Kidney epithelial cell (primary cell): ENCODE measurements at regions not wholly inside any gene's neighbourhood (a gene's known extent, or its start where the extent isn't known, plus 50 kb on each side); places are given as distances from the start of the nearest gene placed in this dataset.

Source experiments
- DNase-seq: peaks from one replicate; pipeline ENCODE4 v3.0.0-alpha.2; 2010; ENCODE audit warnings: low read depth
- H3K27me3 ChIP-seq: 2 replicates; pipeline ENCODE4 v1.6.0; 2011; ENCODE audit warnings: low read length; ENCODE audit not compliant: control insufficient read depth, insufficient read depth
- H3K36me3 ChIP-seq: 2 replicates; pipeline ENCODE4 v1.5.1; 2011; ENCODE audit warnings: low read length; ENCODE audit not compliant: control insufficient read depth, insufficient read depth
- H3K4me3 ChIP-seq: 2 replicates; pipeline ENCODE4 v1.5.1; 2011; ENCODE audit warnings: low read depth, mild to moderate bottlenecking, control low read depth, low read length
- TF ChIP-seq, protein P1 (sequence below): IDR thresholded peaks from 2 replicates; pipeline ENCODE4 v1.5.1; 2011; ENCODE audit warnings: mild to moderate bottlenecking, moderate library complexity, low read length, control low read depth, inconsistent platforms; ENCODE audit not compliant: insufficient read depth, poor library complexity, severe bottlenecking

DNA sequence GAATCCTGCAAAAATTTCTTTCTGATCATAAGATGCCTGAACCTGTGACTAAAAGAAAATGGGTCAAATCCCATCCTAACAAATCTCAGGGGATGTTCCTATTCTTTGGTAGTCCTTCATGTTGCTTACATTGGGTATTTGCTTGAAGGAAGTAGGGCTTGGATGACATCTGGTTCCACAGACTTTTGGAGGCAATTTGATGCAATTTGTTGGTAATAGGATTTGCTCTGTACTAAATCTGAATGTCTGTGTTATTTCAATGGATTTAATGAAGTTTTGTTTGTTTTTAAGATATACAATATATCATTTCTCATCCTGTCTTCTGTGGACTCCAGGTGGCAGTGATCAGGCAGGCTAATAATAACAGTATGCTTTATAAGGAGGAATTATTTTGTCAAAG is 457.9 kb downstream of the ZSWIM6 start:
- DNase-seq, result no peak
- Histone ChIP-seq H3K27me3 (no peaks in the 10 kb centered on the region), H3K4me3 (no peak overlapping the region), H3K36me3 (no peaks in the 10 kb centered on the region)
- TF ChIP-seq, protein P1, sequence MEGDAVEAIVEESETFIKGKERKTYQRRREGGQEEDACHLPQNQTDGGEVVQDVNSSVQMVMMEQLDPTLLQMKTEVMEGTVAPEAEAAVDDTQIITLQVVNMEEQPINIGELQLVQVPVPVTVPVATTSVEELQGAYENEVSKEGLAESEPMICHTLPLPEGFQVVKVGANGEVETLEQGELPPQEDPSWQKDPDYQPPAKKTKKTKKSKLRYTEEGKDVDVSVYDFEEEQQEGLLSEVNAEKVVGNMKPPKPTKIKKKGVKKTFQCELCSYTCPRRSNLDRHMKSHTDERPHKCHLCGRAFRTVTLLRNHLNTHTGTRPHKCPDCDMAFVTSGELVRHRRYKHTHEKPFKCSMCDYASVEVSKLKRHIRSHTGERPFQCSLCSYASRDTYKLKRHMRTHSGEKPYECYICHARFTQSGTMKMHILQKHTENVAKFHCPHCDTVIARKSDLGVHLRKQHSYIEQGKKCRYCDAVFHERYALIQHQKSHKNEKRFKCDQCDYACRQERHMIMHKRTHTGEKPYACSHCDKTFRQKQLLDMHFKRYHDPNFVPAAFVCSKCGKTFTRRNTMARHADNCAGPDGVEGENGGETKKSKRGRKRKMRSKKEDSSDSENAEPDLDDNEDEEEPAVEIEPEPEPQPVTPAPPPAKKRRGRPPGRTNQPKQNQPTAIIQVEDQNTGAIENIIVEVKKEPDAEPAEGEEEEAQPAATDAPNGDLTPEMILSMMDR, result no peak

DNA sequence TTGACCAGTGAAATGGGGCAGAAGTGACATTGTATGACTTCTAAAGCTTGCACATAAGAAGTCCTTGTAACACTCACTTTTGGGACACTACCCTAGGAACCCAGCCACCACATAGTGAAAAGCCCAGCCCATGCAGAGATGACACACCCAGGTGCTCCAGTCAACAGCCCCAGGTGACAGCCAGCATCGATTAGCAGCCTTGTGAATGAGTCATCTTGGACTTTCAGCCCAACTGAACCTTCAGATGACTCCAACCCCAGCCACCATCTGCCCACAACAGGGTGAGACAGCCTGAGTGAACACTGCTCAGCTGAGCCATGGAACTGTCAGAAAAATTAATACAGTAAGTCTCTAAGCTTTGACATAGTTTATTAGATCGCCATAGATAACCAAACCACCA is 458.6 kb downstream of the ZSWIM6 start:
- no peak overlapping the region for H3K4me3 ChIP-seq
- H3K27me3 ChIP-seq, result no peaks in the 10 kb centered on the region
- DNase-seq, result no peak
- no peaks in the 10 kb centered on the region for H3K36me3 ChIP-seq
- TF ChIP-seq, protein P1, result no peak

DNA sequence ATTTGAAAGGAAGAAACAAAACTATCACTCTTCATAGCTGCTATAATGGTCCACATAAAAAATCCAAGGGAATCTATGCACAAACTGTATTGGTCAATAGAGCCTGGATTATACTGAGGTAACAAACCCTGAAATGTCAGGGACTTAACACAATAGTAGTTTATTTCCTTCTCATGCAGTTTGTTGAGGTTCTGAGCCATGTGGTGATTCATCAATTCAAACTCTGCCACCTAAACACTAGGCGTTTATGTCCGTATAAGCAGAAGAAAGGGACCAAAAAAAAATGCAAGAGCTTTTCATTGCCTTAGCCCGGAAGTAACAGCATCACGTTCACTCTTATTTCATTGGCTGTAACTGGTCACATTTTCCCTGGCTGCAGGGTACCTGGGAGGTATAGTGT is 464.7 kb downstream of the ZSWIM6 start:
- no peak for DNase-seq
- Histone ChIP-seq H3K4me3 (no peak overlapping the region), H3K36me3 (no peaks in the 10 kb centered on the region), H3K27me3 (no peaks in the 10 kb centered on the region)
- TF ChIP-seq, protein P1, result no peak

DNA sequence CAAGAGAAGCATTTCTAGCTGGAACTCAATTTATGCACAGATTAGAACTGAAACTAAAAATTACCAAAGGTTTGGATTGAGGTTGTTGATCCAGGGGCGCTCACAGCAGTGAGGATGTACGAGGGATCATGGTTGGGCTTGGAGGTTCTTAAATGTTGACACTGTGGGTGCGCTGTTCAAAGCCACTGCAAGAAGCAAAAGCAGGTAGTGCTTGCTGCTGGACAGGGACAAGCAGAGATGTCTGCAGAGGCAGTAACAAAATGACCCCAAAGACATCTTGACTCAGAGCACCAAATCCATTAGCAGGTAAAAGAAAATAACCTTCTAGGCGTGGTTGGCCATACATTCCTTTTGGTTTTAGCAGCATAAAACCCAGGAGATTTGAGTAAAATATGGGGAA is 468.4 kb downstream of the ZSWIM6 start:
- H3K4me3 ChIP-seq, result no peak overlapping the region
- TF ChIP-seq, protein P1, result no peak
- no peaks in the 10 kb centered on the region for H3K36me3 ChIP-seq

DNA sequence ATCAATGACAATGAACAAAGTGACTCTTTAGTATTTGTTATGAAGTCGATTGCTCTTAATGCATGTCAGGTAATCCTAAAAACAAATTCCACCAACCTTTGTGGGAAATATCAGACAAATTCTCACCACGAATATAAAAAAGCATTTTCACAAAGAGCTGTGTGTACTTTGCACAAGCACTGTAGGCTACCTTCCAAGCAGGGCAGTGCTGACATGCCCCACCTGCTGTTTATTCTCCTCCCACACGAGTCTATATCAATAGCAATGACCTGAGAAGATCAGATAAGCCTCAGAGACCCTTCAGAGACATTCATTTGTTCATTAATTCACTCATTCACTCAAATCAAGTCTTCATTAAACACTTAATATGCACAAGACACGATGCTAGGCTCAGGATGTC is 469.1 kb downstream of the ZSWIM6 start:
- TF ChIP-seq, protein P1, result no peak
- no peak for DNase-seq
- Histone ChIP-seq H3K36me3 (no peaks in the 10 kb centered on the region), H3K4me3 (no peak overlapping the region), H3K27me3 (no peaks in the 10 kb centered on the region)

More for the DNA sequence above, 468.4 kb downstream of the ZSWIM6 start:
- DNase-seq, result no peak
- no peaks in the 10 kb centered on the region for H3K27me3 ChIP-seq

DNA sequence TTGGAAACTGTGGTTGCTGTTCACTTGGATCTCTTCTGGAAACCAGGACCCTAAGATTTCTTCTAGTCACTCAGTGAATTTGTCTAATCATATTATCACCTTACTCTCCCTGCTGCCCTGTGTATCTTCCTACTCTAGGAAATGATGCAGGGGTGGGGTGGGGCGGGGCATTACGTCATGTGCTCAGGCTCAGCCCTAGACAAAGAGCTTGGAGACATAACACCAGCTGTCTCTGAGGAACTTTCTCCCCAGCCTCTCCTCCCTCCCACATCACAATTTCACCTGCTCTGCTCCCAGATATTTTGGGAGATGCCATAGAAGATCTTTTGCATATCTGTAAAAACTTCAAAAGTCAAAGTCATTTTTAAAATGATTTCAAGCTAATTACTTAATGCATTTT is 470.4 kb downstream of the ZSWIM6 start:
- Histone ChIP-seq H3K4me3 (no peak overlapping the region), H3K36me3 (no peaks in the 10 kb centered on the region), H3K27me3 (no peaks in the 10 kb centered on the region)
- TF ChIP-seq, protein P1, result no peak
- no peak for DNase-seq
